ENCODE measurements at regions not wholly inside any gene's neighbourhood (a gene's known extent, or its start where the extent isn't known, plus 50 kb on each side); places are given as distances from the start of the nearest gene placed in this dataset.
"Not testable (repeated sequence)": the region's sequence is repeated elsewhere in the genome, so short reads cannot be mapped to it uniquely, and the experiment has no call there.

GRCh38 chr6:99802396-99803031 is 191.5 kb downstream of the MCHR2 start:
- no peak for DNase-seq (ENCODE audit: low spot score)

GRCh38 chr6:99808992-99809391 is 185.0 kb downstream of the MCHR2 start:
- no peak for DNase-seq (ENCODE audit: low spot score)

GRCh38 chr6:99810295-99810694 is 183.7 kb downstream of the MCHR2 start:
- no peak for DNase-seq (ENCODE audit: low spot score)

- no peak for DNase-seq (ENCODE audit: low spot score)
Measured at GRCh38 chr6:99810942-99811620, 182.9 kb downstream of the MCHR2 start.

- no peak for DNase-seq (ENCODE audit: low spot score)
Measured at GRCh38 chr6:99811636-99812035, 182.4 kb downstream of the MCHR2 start.

- no peak for DNase-seq (ENCODE audit: low spot score)
Measured at GRCh38 chr6:99813565-99813964, 180.5 kb downstream of the MCHR2 start.

- DNase-seq (ENCODE audit: low spot score): no peak
Measured at GRCh38 chr6:99814230-99814928, 179.6 kb downstream of the MCHR2 start.

GRCh38 chr6:99816795-99817194 is 177.2 kb downstream of the MCHR2 start:
- no peak for DNase-seq (ENCODE audit: low spot score)

- no peak for DNase-seq (ENCODE audit: low spot score)
Measured at GRCh38 chr6:99818161-99818560, 175.9 kb downstream of the MCHR2 start.

GRCh38 chr6:99819853-99820252 is 174.2 kb downstream of the MCHR2 start:
- DNase-seq (ENCODE audit: low spot score): no peak

GRCh38 chr6:99821164-99821563 is 172.9 kb downstream of the MCHR2 start:
- no peak for DNase-seq (ENCODE audit: low spot score)

GRCh38 chr6:99822741-99823512 is 171.1 kb downstream of the MCHR2 start:
- peak; percentile 13 for DNase-seq (ENCODE audit: low spot score)

- not testable (repeated sequence) for DNase-seq (ENCODE audit: low spot score)
Measured at GRCh38 chr6:99823513-99824235, 170.3 kb downstream of the MCHR2 start.

GRCh38 chr6:99833034-99833433 is 161.0 kb downstream of the MCHR2 start:
- no peak for DNase-seq (ENCODE audit: low spot score)

GRCh38 chr6:99836471-99836870 is 157.6 kb downstream of the MCHR2 start:
- no peak for DNase-seq (ENCODE audit: low spot score)

GRCh38 chr6:99838607-99839006 is 155.4 kb downstream of the MCHR2 start:
- DNase-seq (ENCODE audit: low spot score): no peak

GRCh38 chr6:99841297-99841696 is 152.7 kb downstream of the MCHR2 start:
- DNase-seq (ENCODE audit: low spot score): no peak

GRCh38 chr6:99846006-99846405 is 148.0 kb downstream of the MCHR2 start:
- DNase-seq (ENCODE audit: low spot score): no peak

GRCh38 chr6:99850841-99851240 is 143.2 kb downstream of the MCHR2 start:
- DNase-seq (ENCODE audit: low spot score): no peak

- DNase-seq (ENCODE audit: low spot score): no peak
Measured at GRCh38 chr6:99852031-99852430, 142.0 kb downstream of the MCHR2 start.

GRCh38 chr6:99867026-99867425 is 127.0 kb downstream of the MCHR2 start:
- no peak for DNase-seq (ENCODE audit: low spot score)

All from kidney capillary endothelial cell (primary cell).